ENCODE measurements at regions not wholly inside any gene's neighbourhood (a gene's known extent, or its start where the extent isn't known, plus 50 kb on each side); places are given as distances from the start of the nearest gene placed in this dataset.

GRCh38 chr2:220891405-220891804, 680.7 kb downstream of the EPHA4 start:
- DNase-seq = no peak

- DNase-seq = no peak
Observed at GRCh38 chr2:220892018-220892634, 680.0 kb downstream of the EPHA4 start.

- DNase-seq = no peak
Observed at GRCh38 chr2:220893411-220893810, 678.7 kb downstream of the EPHA4 start.

GRCh38 chr2:220894069-220894468, 678.0 kb downstream of the EPHA4 start:
- DNase-seq = no peak

GRCh38 chr2:220899492-220899891, 672.6 kb downstream of the EPHA4 start:
- DNase-seq = no peak

GRCh38 chr2:220904015-220904414, 668.1 kb downstream of the EPHA4 start:
- no peak for DNase-seq

- no peak for DNase-seq
Observed at GRCh38 chr2:220913384-220913783, 658.7 kb downstream of the EPHA4 start.

- no peak for DNase-seq
Observed at GRCh38 chr2:220915092-220915623, 656.9 kb downstream of the EPHA4 start.

- DNase-seq = no peak
Observed at GRCh38 chr2:220916931-220917330, 655.2 kb downstream of the EPHA4 start.

- DNase-seq = no peak
Observed at GRCh38 chr2:220930271-220931076, 641.6 kb downstream of the EPHA4 start.

- no peak for DNase-seq
Observed at GRCh38 chr2:220931491-220931890, 640.6 kb downstream of the EPHA4 start.

GRCh38 chr2:220932041-220932440, 640.1 kb downstream of the EPHA4 start:
- no peak for DNase-seq

- DNase-seq = no peak
Observed at GRCh38 chr2:220935789-220936321, 636.2 kb downstream of the EPHA4 start.

- no peak for DNase-seq
Observed at GRCh38 chr2:220936641-220937197, 635.4 kb downstream of the EPHA4 start.

- DNase-seq = no peak
Observed at GRCh38 chr2:220937245-220937644, 634.9 kb downstream of the EPHA4 start.

- no peak for DNase-seq
Observed at GRCh38 chr2:220940646-220941045, 631.5 kb downstream of the EPHA4 start.

GRCh38 chr2:220941683-220942082, 630.4 kb downstream of the EPHA4 start:
- no peak for DNase-seq

GRCh38 chr2:220946552-220946951, 625.6 kb downstream of the EPHA4 start:
- no peak for DNase-seq

- no peak for DNase-seq
Observed at GRCh38 chr2:220948579-220948978, 623.5 kb downstream of the EPHA4 start.

GRCh38 chr2:220949466-220949865, 622.6 kb downstream of the EPHA4 start:
- no peak for DNase-seq

GRCh38 chr2:220955776-220956175, 616.3 kb downstream of the EPHA4 start:
- no peak for DNase-seq

GRCh38 chr2:220956429-220956828, 615.7 kb downstream of the EPHA4 start:
- no peak for DNase-seq

GRCh38 chr2:220959391-220959802, 612.7 kb downstream of the EPHA4 start:
- no peak for DNase-seq
